Globus pallidus (tissue), 1 donor: ENCODE measurements at regions not wholly inside any gene's neighbourhood (a gene's known extent, or its start where the extent isn't known, plus 50 kb on each side); places are given as distances from the start of the nearest gene placed in this dataset.
"Not testable (repeated sequence)": the region's sequence is repeated elsewhere in the genome, so short reads cannot be mapped to it uniquely, and the experiment has no call there.

ENCODE experiments used
- DNase-seq: peaks from one replicate; pipeline ENCODE4 v3.0.0-alpha.2; 2015; ENCODE audit warnings: low spot score

- DNase-seq, result no peak
Observed at GRCh38 chr3:168976969-168977368, 686.5 kb downstream of the MECOM start.

GRCh38 chr3:168975576-168975975, 687.9 kb downstream of the MECOM start:
- DNase-seq, result no peak

DNA sequence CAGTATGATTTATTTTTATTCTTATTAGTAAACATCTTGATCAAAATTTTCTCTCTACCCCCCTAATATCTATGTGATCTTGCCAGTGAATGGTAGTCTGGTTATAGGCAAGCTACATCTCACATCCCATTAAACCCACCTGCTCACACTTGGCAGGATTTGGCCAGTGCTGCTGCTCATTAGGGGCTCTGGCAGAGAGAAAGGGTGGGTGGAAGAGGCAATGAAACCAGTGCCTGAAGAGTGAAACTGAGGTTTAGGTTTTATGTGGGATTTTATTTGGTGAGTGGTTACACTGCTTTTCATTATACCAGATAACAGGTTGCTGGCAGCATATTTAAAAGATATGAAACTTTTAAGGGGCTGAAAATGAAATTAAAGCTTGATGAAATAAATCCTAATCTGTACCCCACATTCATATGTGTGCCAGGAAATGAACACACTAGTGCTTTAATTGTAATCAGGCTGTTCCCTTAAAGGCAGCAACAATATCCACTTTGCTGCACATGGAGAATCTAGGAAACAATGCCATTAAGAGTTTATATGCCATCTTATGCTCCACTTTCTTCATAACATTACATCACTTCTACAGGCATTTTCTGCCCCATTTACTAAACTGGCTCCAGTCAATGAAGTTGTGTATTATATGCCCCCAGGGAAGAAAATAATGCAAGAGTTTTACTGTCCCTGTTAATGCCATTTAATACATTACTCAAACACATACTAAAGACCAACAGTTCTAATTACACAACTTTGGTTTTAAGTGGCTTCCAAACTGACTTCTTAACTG, 688.7 kb downstream of the MECOM start:
- DNase-seq, result no peak

GRCh38 chr3:168973897-168974296, 689.6 kb downstream of the MECOM start:
- no peak for DNase-seq

DNA sequence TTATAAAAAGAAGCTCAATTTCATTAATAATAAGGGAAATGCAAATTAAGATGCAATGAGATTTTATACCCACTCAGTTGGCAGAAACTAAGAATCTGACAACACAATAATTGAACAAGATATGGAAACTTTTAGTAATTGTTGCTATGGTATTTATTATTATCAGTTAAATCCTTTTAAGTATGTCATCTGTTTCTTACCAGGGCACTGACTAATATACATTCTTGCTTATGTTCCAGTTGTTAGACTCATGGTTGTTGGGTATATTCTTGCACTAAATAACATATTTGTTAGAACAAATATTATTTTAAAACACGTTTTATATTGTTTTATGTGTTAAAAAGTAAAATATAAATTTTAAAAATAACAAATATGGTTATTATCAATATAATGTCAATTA, 690.3 kb downstream of the MECOM start:
- DNase-seq, result no peak

- no peak for DNase-seq
Observed at GRCh38 chr3:168968609-168969008, 694.9 kb downstream of the MECOM start.

DNA sequence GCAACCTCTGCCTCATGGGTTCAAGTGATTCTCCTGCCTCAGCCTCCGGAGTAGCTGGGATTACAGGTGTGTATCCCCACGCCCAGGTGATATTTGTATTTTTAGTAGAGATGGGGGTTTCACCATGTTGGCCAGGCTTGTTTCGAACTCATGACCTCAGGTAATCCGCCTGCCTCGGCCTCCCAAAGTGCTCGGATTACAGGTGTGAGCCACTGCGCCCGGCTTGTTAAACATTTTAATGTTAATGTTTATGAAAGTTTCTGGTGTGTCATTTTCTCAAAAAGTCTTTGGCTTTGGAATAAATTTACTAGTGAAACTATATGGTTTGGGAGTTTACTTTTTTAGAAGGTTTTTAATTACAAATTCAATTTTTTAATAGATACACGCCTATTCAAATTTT, 698.8 kb downstream of the MECOM start:
- no peak for DNase-seq

DNA sequence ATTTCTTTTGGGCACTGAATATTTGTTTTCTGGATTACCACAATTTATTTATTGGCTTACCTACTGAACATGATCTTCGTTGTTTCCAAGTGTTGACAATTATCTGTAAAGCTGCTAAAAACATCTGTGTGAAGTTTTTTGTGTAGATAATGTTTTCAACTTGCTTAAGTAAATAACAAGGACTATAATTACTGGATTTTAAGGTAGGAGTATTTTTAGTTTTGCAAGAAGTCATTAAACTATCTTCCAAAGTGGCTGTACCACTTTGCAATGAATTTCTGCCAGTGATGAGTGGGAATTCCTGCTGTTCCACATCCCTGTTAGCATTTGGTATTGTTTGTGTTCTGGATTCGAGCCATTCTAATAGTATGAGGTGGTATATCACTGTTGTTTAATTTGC, 702.2 kb downstream of the MECOM start:
- DNase-seq, result no peak

GRCh38 chr3:168959731-168960130, 703.8 kb downstream of the MECOM start:
- DNase-seq, result no peak

DNA sequence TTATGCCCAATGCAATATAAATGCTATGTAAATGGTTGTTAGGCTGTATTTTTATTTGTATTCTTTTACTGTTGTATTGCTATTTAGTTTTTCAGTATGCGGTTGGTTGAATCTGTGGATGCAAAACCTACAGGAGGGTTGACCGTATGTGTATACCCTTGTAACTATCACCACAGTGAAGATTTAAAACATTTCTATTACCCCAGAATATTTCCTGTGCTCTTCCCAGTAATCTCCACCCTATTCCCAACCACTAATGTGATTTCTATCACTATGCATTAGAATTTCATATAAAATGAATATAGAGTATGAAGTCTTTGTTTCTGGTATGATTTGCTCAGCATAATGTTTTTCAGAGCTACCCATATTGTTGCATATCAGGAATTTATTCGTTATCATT, 705.0 kb downstream of the MECOM start:
- DNase-seq, result no peak

- no peak for DNase-seq
Observed at GRCh38 chr3:168956076-168956475, 707.4 kb downstream of the MECOM start.

GRCh38 chr3:168952551-168952950, 711.0 kb downstream of the MECOM start:
- DNase-seq, result no peak

GRCh38 chr3:168951884-168952283, 711.6 kb downstream of the MECOM start:
- no peak for DNase-seq

DNA sequence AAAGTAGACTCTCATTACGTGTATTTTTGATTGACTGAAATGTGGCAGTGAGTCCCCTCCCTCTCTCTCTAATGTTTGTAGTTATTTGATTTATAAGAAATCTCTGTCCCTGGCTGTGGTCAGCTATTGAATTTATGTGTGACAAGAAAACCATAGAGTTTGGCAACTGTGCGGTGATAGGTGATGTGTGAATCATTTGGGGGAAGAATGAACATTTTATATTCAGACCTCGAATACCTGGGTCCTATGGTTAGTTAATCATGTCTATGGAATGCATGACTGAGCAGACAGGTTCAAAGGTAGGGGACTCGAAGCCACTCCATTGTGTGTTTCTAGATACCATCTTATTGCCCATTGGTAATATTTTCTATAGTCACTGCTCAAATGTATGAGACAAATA, 712.1 kb downstream of the MECOM start:
- no peak for DNase-seq

GRCh38 chr3:168950622-168951021, 712.9 kb downstream of the MECOM start:
- DNase-seq, result no peak

DNA sequence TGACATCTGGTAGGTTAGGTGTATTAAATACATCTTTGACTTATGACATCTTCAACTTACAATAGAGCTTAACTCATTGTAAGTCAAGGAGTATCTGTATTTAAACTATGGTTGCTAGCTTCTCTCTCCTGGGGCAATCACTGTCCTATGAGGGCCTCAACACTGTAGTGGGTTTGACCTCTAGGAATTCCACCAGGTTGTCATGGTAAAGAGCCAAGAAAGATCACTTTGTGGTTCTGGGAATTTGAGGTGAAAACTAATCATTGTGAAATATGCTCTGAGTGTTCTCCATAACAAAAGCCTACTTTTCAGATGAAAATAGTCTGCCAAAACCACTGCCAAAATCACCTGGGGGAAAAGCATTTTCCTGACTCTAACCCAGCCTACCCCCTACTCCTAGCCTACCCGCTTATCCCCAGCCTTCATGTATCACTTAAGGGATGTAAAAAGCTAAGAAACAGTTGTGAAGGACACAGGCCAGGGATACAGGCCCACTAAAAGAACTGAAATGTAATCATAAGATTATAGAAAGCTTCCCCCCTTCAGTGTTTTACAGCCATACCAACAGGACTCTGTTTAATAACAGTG, 723.8 kb downstream of the MECOM start:
- no peak for DNase-seq

DNA sequence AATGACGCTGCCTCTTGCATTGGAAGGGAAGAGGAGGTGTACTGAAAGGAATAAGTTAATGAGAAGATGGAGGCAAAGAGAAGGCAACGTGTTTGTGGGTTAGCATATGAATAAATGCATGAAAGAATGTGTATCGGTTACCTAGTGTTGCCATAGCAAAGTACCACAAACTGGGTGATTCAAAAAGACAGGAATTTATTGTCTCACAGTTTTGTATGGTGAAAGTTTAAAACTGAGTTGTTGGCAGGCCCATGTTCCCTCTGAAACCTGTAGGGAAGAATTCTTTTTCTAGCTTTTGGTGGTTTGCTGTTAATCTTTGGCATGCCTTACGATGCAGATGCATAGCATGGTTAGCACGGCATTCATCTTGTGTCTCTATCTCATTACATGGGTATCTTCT, 729.9 kb downstream of the MECOM start:
- DNase-seq, result no peak

GRCh38 chr3:168929997-168930396, 733.5 kb downstream of the MECOM start:
- not testable (repeated sequence) for DNase-seq

- DNase-seq, result no peak
Observed at GRCh38 chr3:168926426-168926825, 737.1 kb downstream of the MECOM start.

DNA sequence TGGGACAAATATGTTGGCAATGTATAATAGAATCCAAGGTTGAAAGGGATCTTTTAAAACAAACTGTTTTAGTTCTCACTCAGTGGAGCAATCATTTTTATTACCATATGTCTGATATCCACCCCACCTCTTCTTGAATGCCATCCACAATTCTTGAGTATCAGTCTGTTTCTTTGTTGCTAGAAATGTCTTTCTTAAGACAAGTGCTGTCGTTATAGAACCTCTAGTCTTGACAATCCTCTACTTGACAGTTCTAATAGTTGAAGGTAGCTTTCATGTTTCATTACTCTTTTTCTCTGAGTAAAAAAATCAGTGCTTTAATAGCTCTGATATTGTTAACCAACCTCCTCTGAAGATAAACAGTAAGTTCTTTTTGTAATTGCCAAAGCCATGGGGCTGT, 737.9 kb downstream of the MECOM start:
- no peak for DNase-seq

DNA sequence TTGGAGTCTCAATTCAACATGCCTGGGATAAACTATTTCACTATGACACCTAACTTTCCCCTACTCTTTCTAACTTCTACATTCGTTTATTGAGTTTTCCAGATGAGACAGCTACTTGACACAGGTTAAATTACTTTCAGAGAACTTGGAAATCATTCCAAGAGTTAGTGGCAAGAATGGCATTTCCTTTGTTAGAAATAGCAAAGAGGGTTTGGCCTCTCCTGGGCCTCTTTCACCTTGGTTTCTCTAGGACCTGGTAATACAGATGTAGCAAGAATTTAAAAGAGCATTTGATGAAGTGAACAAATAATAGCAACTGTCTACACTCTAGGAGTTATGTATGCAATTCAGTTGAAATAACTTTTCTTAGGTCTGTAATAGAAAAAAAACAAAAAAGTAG, 748.9 kb downstream of the MECOM start:
- DNase-seq, result no peak

GRCh38 chr3:168909260-168909659, 754.3 kb downstream of the MECOM start:
- DNase-seq, result no peak

DNA sequence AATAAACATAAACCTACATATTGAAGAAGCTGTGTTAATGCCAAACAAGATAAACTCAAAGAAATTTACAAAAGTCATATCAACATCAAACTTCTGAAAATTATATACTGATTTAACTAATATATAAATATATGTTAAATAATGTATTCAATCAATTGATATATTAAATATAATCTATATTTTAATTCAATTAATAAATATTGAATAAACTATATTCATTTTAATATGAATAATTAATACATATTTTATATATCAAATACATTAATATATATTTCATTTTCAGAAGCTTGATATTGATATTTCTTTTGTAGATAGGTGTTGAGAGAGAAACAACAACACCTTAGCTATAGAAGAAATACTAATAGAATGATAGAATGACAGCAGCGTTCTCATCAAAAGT, 768.1 kb downstream of the MECOM start:
- no peak for DNase-seq

- no peak for DNase-seq
Observed at GRCh38 chr3:168894214-168894613, 769.3 kb downstream of the MECOM start.
